HFFc6 (cell line): ENCODE measurements at regions not wholly inside any gene's neighbourhood (a gene's known extent, or its start where the extent isn't known, plus 50 kb on each side); places are given as distances from the start of the nearest gene placed in this dataset.

Experiments used
- DNase-seq: peaks from one replicate; pipeline ENCODE4 v3.0.0-alpha.2; 2018
- H3K27ac Mint-ChIP-seq: 2 replicates; pipeline ENCODE4 v1.8.0; 2020; ENCODE audit warnings: mild to moderate bottlenecking, mixed read lengths
- H3K27me3 Mint-ChIP-seq: 2 replicates; pipeline ENCODE4 v1.8.0; 2021; ENCODE audit warnings: mild to moderate bottlenecking, moderate library complexity, mixed read lengths; ENCODE audit not compliant: insufficient read depth
- H3K36me3 Mint-ChIP-seq: 2 replicates; pipeline ENCODE4 v1.8.0; 2021; ENCODE audit warnings: low read depth, mixed read lengths
- H3K4me1 Mint-ChIP-seq: 2 replicates; pipeline ENCODE4 v1.8.0; 2020; ENCODE audit warnings: low read depth, mixed read lengths
- H3K4me3 Mint-ChIP-seq: 2 replicates; pipeline ENCODE4 v1.8.0; 2020; ENCODE audit warnings: mild to moderate bottlenecking, moderate library complexity, mixed read lengths
- H3K9me3 Mint-ChIP-seq: 2 replicates; pipeline ENCODE4 v1.8.0; 2020; ENCODE audit warnings: mild to moderate bottlenecking, mixed read lengths
- CTCF ChIP-seq: fragments of 200-600 bp; sonication (generic); IDR thresholded peaks from 2 replicates; pipeline ENCODE4 v1.5.0; 2021; ENCODE audit warnings: antibody characterized with exemption, mild to moderate bottlenecking

DNA sequence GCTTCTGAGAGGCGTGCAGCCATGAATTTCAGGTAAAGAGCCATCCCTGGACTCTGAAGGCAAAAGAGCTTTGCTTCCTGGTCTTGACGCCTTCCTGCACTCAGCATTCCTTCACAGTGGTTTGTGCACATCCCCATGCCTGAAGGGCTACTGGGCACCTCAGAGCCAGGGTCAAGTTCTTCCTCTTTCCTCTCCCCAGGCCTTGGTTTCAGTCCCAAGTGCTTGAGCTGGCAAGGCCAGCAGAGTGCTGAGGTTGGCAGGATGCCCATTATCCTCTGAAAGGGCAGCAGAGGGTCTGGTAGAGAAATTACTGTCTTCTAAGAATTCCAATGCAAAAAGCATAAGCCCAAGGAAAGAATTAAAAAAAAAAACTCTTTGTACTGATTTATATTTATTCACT, 1064.9 kb downstream of the TTLL7 start:
- Mint-ChIP-seq H3K27me3 (no peaks in the 10 kb centered on the region; the same call in 1 of the 2 replicates), H3K36me3 (peaks cover 5% of the 10 kb centered on the region; the same call in 1 of the 2 replicates), H3K4me3 (no peak overlapping the region), H3K4me1 (no peaks in the 10 kb centered on the region), H3K9me3 (peaks cover 59% of the 10 kb centered on the region), H3K27ac (no peak overlapping the region)
- no peak for DNase-seq
- TF ChIP-seq CTCF = no peak

GRCh38 chr1:82932727-82933126, 1066.2 kb downstream of the TTLL7 start:
- no peaks in the 10 kb centered on the region for H3K36me3 Mint-ChIP-seq
- H3K4me1 Mint-ChIP-seq = no peaks in the 10 kb centered on the region
- DNase-seq = no peak
- H3K4me3 Mint-ChIP-seq = no peak overlapping the region
- no peak for TF ChIP-seq CTCF
- H3K27ac Mint-ChIP-seq = no peak overlapping the region
- H3K27me3 Mint-ChIP-seq = no peaks in the 10 kb centered on the region; the same call in 1 of the 2 replicates
- H3K9me3 Mint-ChIP-seq = peaks cover 51% of the 10 kb centered on the region

GRCh38 chr1:82932207-82932606, 1066.7 kb downstream of the TTLL7 start:
- Mint-ChIP-seq H3K4me1 (no peaks in the 10 kb centered on the region), H3K4me3 (no peak overlapping the region), H3K9me3 (peaks cover 52% of the 10 kb centered on the region), H3K27me3 (no peaks in the 10 kb centered on the region; the same call in 1 of the 2 replicates), H3K27ac (no peak overlapping the region), H3K36me3 (no peaks in the 10 kb centered on the region)
- DNase-seq = no peak
- TF ChIP-seq CTCF = no peak

- no peak overlapping the region for H3K4me3 Mint-ChIP-seq
- peaks cover 52% of the 10 kb centered on the region for H3K9me3 Mint-ChIP-seq
- H3K4me1 Mint-ChIP-seq = no peaks in the 10 kb centered on the region
- DNase-seq = no peak
- H3K27ac Mint-ChIP-seq = no peak overlapping the region
- H3K27me3 Mint-ChIP-seq = no peaks in the 10 kb centered on the region; the same call in 1 of the 2 replicates
- H3K36me3 Mint-ChIP-seq = no peaks in the 10 kb centered on the region
- TF ChIP-seq CTCF = no peak
Observed at GRCh38 chr1:82931006-82931405, 1067.9 kb downstream of the TTLL7 start.

GRCh38 chr1:82927753-82928152, 1071.2 kb downstream of the TTLL7 start:
- Mint-ChIP-seq H3K36me3 (no peaks in the 10 kb centered on the region), H3K27me3 (no peaks in the 10 kb centered on the region), H3K9me3 (peaks cover 53% of the 10 kb centered on the region), H3K4me1 (no peaks in the 10 kb centered on the region), H3K27ac (no peak overlapping the region), H3K4me3 (no peak overlapping the region)
- TF ChIP-seq CTCF = no peak
- no peak for DNase-seq

- H3K27ac Mint-ChIP-seq = no peak overlapping the region
- H3K36me3 Mint-ChIP-seq = no peaks in the 10 kb centered on the region
- no peaks in the 10 kb centered on the region for H3K4me1 Mint-ChIP-seq
Observed at GRCh38 chr1:82924666-82925065, 1074.3 kb downstream of the TTLL7 start.

More at GRCh38 chr1:82924666-82925065, 1074.3 kb downstream of the TTLL7 start:
- no peaks in the 10 kb centered on the region for H3K27me3 Mint-ChIP-seq
- no peak overlapping the region for H3K4me3 Mint-ChIP-seq
- TF ChIP-seq CTCF = no peak
- DNase-seq = no peak
- H3K9me3 Mint-ChIP-seq = peaks cover 42% of the 10 kb centered on the region
